22Rv1 (cell line): ENCODE measurements at regions not wholly inside any gene's neighbourhood (a gene's known extent, or its start where the extent isn't known, plus 50 kb on each side); places are given as distances from the start of the nearest gene placed in this dataset.

Source experiments
- CTCF ChIP-seq: fragments of 450-650 bp; IDR thresholded peaks from 2 replicates; pipeline ENCODE4 v1.5.1; 2017; ENCODE audit warnings: mild to moderate bottlenecking
- ZFX ChIP-seq: fragments of 450-650 bp; IDR thresholded peaks from 2 replicates; pipeline ENCODE4 v1.6.1; 2017; ENCODE audit warnings: antibody characterized with exemption, borderline replicate concordance

DNA sequence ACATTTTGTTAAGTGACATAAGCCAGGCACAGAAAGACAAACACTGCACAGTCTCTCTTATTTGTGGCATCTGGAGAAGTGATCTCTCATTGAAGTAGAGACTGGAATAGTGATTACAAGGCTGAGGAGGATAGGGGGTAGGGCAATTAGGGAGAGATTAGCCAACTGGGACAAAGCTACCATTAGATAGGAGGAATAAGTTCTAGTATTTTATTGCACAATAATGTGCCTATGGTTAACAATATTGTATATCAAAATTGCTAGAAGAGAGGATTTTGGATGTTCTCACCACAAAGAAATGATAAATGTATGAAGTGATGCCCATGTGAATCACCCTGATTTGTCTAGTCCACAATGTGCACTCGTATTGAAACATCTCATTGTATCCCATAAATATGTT lies 281.8 kb downstream of the MTRR start:
- no peak for TF ChIP-seq CTCF
- no peak for TF ChIP-seq ZFX
